OCI-LY7 (cell line): ENCODE measurements at regions not wholly inside any gene's neighbourhood (a gene's known extent, or its start where the extent isn't known, plus 50 kb on each side); places are given as distances from the start of the nearest gene placed in this dataset.

ENCODE experiments used
- BruUV-seq: library from RNA; stranded (reverse); fragments of 400-500 nt; replicated peaks from 2 replicates; lab custom pipeline; 2021; lab: Mats Ljungman, UMichigan
- CTCF ChIA-PET: fragments of 300-600 bp; sonication (Branson Sonifier 250); formaldehyde crosslinking; loops from one replicate; lab custom pipeline; 2022; ENCODE audit warnings: antibody characterized with exemption; ENCODE audit not compliant: unreplicated experiment; lab: Charles Lee
- POLR2A ChIA-PET: fragments of 300-600 bp; sonication (Branson Sonifier 250); formaldehyde crosslinking; loops from one replicate; lab custom pipeline; 2022; ENCODE audit warnings: antibody characterized with exemption; lab: Charles Lee
- DNase-seq: peaks from one replicate; pipeline ENCODE4 v3.0.0-alpha.2; 2015; ENCODE audit warnings: low spot score
- H2AFZ ChIP-seq: fragments of 200-600 bp; sonication (generic), shearing (Covaris generic); 2 replicates; pipeline ENCODE4 v1.6.1; 2014; ENCODE audit warnings: mild to moderate bottlenecking, antibody characterized with exemption, low read length, moderate library complexity
- H3K27ac ChIP-seq: fragments of 200-600 bp; sonication (generic); 2 replicates; pipeline ENCODE4 v1.5.1; 2014; ENCODE audit warnings: mixed run types, low read depth, mild to moderate bottlenecking, moderate library complexity, low read length, inconsistent platforms; ENCODE audit not compliant: poor library complexity, severe bottlenecking
- H3K36me3 ChIP-seq: fragments of 200-600 bp; sonication (generic); 2 replicates; pipeline ENCODE4 v1.6.1; 2014; ENCODE audit warnings: mild to moderate bottlenecking, antibody characterized with exemption, low read length, moderate library complexity, mixed read lengths; ENCODE audit not compliant: insufficient read depth
- H3K4me1 ChIP-seq: fragments of 200-600 bp; sonication (generic); 2 replicates; pipeline ENCODE4 v1.5.1; 2014; ENCODE audit warnings: mild to moderate bottlenecking, low read length; ENCODE audit not compliant: insufficient read depth, poor library complexity, severe bottlenecking
- H3K4me2 ChIP-seq: fragments of 200-600 bp; sonication (generic); 2 replicates; pipeline ENCODE4 v1.6.1; 2014; ENCODE audit warnings: mild to moderate bottlenecking, low read length
- H3K4me3 ChIP-seq: fragments of 200-600 bp; sonication (generic); 2 replicates; pipeline ENCODE4 v1.5.1; 2014; ENCODE audit warnings: mild to moderate bottlenecking, low read depth, low read length; ENCODE audit not compliant: poor library complexity, severe bottlenecking
- H3K79me2 ChIP-seq: fragments of 200-600 bp; sonication (generic); 2 replicates; pipeline ENCODE4 v1.6.1; 2016; ENCODE audit warnings: low read depth, mild to moderate bottlenecking, low read length, moderate library complexity, mixed read lengths; ENCODE audit not compliant: insufficient read depth
- H3K9me2 ChIP-seq: fragments of 200-600 bp; sonication (generic); 2 replicates; pipeline ENCODE4 v1.6.1; 2016; ENCODE audit warnings: mild to moderate bottlenecking, low read length, mixed read lengths; ENCODE audit not compliant: insufficient read depth
- H3K9me3 ChIP-seq: fragments of 200-600 bp; sonication (generic); 2 replicates; pipeline ENCODE4 v1.6.1; 2014; ENCODE audit warnings: mild to moderate bottlenecking, mixed run types, low read length, mixed read lengths
- H4K20me1 ChIP-seq: fragments of 200-600 bp; sonication (generic); 2 replicates; pipeline ENCODE4 v1.6.1; 2014; ENCODE audit warnings: mild to moderate bottlenecking, antibody characterized with exemption, low read length, moderate library complexity, mixed read lengths; ENCODE audit not compliant: insufficient read depth
- CTCF ChIP-seq: fragments of 200-600 bp; sonication (generic); conservative IDR thresholded peaks from 2 replicates; pipeline ENCODE4 v1.5.1; 2014; ENCODE audit warnings: mild to moderate bottlenecking, antibody characterized with exemption, low read length, moderate library complexity, mixed read lengths
- EZH2phosphoT487 ChIP-seq: fragments of 200-600 bp; sonication (generic); IDR thresholded peaks from 2 replicates; pipeline ENCODE4 v1.6.1; 2018; ENCODE audit warnings: low read depth, borderline replicate concordance, mild to moderate bottlenecking, mixed run types, antibody characterized with exemption, low read length, moderate library complexity, mixed read lengths
- intact Hi-C: fragments of 100-400 bp; cut with micrococcal nuclease; formaldehyde crosslinking; loops from one replicate; pipeline ENCODE4 v1.10.0; 2022; ENCODE audit not compliant: unreplicated experiment

- no peak for DNase-seq
- H3K9me3 ChIP-seq: no peaks in the 10 kb centered on the region
Measured at GRCh38 chr11:98572941-98573340, 447.8 kb upstream of the CNTN5 start.

GRCh38 chr11:98587884-98588283, 432.9 kb upstream of the CNTN5 start:
- no peak for DNase-seq
- H3K79me2 ChIP-seq: no peaks in the 10 kb centered on the region
- CTCF ChIA-PET: no interaction called here
- H2AFZ ChIP-seq: no peak overlapping the region
- H3K9me3 ChIP-seq: 0 out of 2 replicates have a peak, but pooled peaks cover 5% of the 10 kb centered on the region
- intact Hi-C loops: no loop called here
- no peak overlapping the region for H3K4me3 ChIP-seq
- BruUV-seq: no TSS peak
- H4K20me1 ChIP-seq: no peaks in the 10 kb centered on the region
- H3K4me1 ChIP-seq: no peaks in the 10 kb centered on the region
- no peaks in the 10 kb centered on the region for H3K36me3 ChIP-seq
- H3K27ac ChIP-seq: no peak overlapping the region
- no peak for TF ChIP-seq EZH2phosphoT487
- no peak for TF ChIP-seq CTCF
- no peaks in the 10 kb centered on the region for H3K9me2 ChIP-seq
- no peak overlapping the region for H3K4me2 ChIP-seq
- POLR2A ChIA-PET: no interaction called here

More at GRCh38 chr11:98572941-98573340, 447.8 kb upstream of the CNTN5 start:
- Histone ChIP-seq H2AFZ (no peak overlapping the region), H3K4me1 (no peaks in the 10 kb centered on the region), H3K36me3 (no peaks in the 10 kb centered on the region), H3K9me2 (no peaks in the 10 kb centered on the region), H3K4me3 (no peak overlapping the region), H3K79me2 (no peaks in the 10 kb centered on the region), H3K4me2 (no peak overlapping the region), H3K27ac (no peak overlapping the region), H4K20me1 (no peaks in the 10 kb centered on the region)
- POLR2A ChIA-PET: no interaction called here
- intact Hi-C loops: no loop called here
- no TSS peak for BruUV-seq
- CTCF ChIA-PET: no interaction called here
- TF ChIP-seq EZH2phosphoT487: no peak
- TF ChIP-seq CTCF: no peak

- H3K27ac ChIP-seq: no peak overlapping the region
- DNase-seq: no peak
- no peaks in the 10 kb centered on the region for H3K9me2 ChIP-seq
- no peaks in the 10 kb centered on the region for H4K20me1 ChIP-seq
- intact Hi-C loops: no loop called here
- no TSS peak for BruUV-seq
- 0 out of 2 replicates have a peak, but pooled peaks cover 5% of the 10 kb centered on the region for H3K9me3 ChIP-seq
- no peaks in the 10 kb centered on the region for H3K36me3 ChIP-seq
- no peak overlapping the region for H3K4me2 ChIP-seq
- no peak overlapping the region for H2AFZ ChIP-seq
- CTCF ChIA-PET: no interaction called here
- POLR2A ChIA-PET: no interaction called here
- H3K79me2 ChIP-seq: no peaks in the 10 kb centered on the region
- no peak overlapping the region for H3K4me3 ChIP-seq
- TF ChIP-seq CTCF: no peak
- TF ChIP-seq EZH2phosphoT487: no peak
- no peaks in the 10 kb centered on the region for H3K4me1 ChIP-seq
Measured at GRCh38 chr11:98589967-98590366, 430.8 kb upstream of the CNTN5 start.
